ENCODE measurements at regions not wholly inside any gene's neighbourhood (a gene's known extent, or its start where the extent isn't known, plus 50 kb on each side); places are given as distances from the start of the nearest gene placed in this dataset.

- in situ Hi-C loops (cut with MboI), result no loop called here
- H3K4me1 ChIP-seq (ENCODE audit: insufficient read depth), result no peaks in the 10 kb centered on the region
- WGBS, 2 experiments (ENCODE audit: low coverage in 1 of 2, low lambda C conversion rate in 2 of 2, missing lambda C conversion rate in 2 of 2), result 35% methylated on average over 4 of the region's 4 CpGs
Measured at GRCh38 chr10:101303087-101303703, 50.8 kb upstream of the BTRC start.

More at GRCh38 chr10:101303087-101303703, 50.8 kb upstream of the BTRC start:
- H4K20me1 ChIP-seq (ENCODE audit: insufficient read depth), result no peaks in the 10 kb centered on the region
- H3K79me2 ChIP-seq (ENCODE audit: insufficient read depth), result no peaks in the 10 kb centered on the region
- H3K4me2 ChIP-seq (ENCODE audit: unreplicated experiment), result no peak overlapping the region
- H3K9ac ChIP-seq, result no peak overlapping the region
- H3K9me3 ChIP-seq (ENCODE audit: low read depth), result no peaks in the 10 kb centered on the region
- H2AFZ ChIP-seq, result no peak overlapping the region
- H3K27me3 ChIP-seq (replicated peaks; ENCODE audit: insufficient read depth), result peaks cover 61% of the 10 kb centered on the region
- H3F3A ChIP-seq (ENCODE audit: insufficient read depth), result no peaks in the 10 kb centered on the region
- no peaks in the 10 kb centered on the region for H3K9me2 ChIP-seq (ENCODE audit: insufficient read depth)
- TF ChIP-seq EZH2phosphoT487 (IDR thresholded peaks at IDR 0.05; ENCODE audit: insufficient read depth, low read depth) (no peak), EZH2 (IDR thresholded peaks at IDR 0.05; ENCODE audit: insufficient read depth, poor library complexity, severe bottlenecking) (no peak)
- no peak overlapping the region for H3K4me3 ChIP-seq
- no peak overlapping the region for H3K27ac ChIP-seq
- no peaks in the 10 kb centered on the region for H3K36me3 ChIP-seq (ENCODE audit: low read depth)
- peak; percentile 45 for DNase-seq
